ENCODE measurements at regions not wholly inside any gene's neighbourhood (a gene's known extent, or its start where the extent isn't known, plus 50 kb on each side); places are given as distances from the start of the nearest gene placed in this dataset.

- TF ChIP-seq CTCF (IDR thresholded peaks at IDR 0.05) (no peak), EP300 (IDR thresholded peaks at IDR 0.05) (no peak), POLR2A (IDR thresholded peaks at IDR 0.05) (no peak), POLR2AphosphoS5 (IDR thresholded peaks at IDR 0.05) (no peak)
Observed at GRCh38 chr6:127023001-127023778, 95.3 kb upstream of the RSPO3 start.
